GM23338 (cell line): ENCODE measurements at regions not wholly inside any gene's neighbourhood (a gene's known extent, or its start where the extent isn't known, plus 50 kb on each side); places are given as distances from the start of the nearest gene placed in this dataset.

Experiments used
- ATAC-seq: fragments of 200-7000 bp; cut with Tn5 transposase; 3 replicates; pipeline ENCODE4 v1.9.1; 2020
- DNase-seq: peaks from one replicate; pipeline ENCODE4 v3.0.0-alpha.2; 2015; ENCODE audit warnings: low spot score
- H2AFZ ChIP-seq: fragments of 200-600 bp; sonication (generic); 2 replicates; pipeline ENCODE4 v1.8.0; 2016; ENCODE audit warnings: antibody characterized with exemption, mild to moderate bottlenecking, moderate library complexity
- H3F3A ChIP-seq: fragments of 200-600 bp; sonication (generic); replicated peaks from 2 replicates; pipeline ENCODE4 v1.8.0; 2017; ENCODE audit warnings: antibody characterized with exemption, mixed run types, low read depth
- H3K27ac ChIP-seq: fragments of 200-600 bp; sonication (generic); 2 replicates; pipeline ENCODE4 v1.6.1; 2016; ENCODE audit warnings: low read depth
- H3K27me3 ChIP-seq: fragments of 200-600 bp; sonication (generic); 2 replicates; pipeline ENCODE4 v1.8.0; 2016; ENCODE audit warnings: mild to moderate bottlenecking, mixed run types, moderate library complexity; ENCODE audit not compliant: insufficient read depth
- H3K36me3 ChIP-seq: fragments of 200-600 bp; sonication (generic); 2 replicates; pipeline ENCODE4 v1.8.0; 2016; ENCODE audit warnings: mild to moderate bottlenecking; ENCODE audit not compliant: insufficient read depth
- H3K4me1 ChIP-seq: fragments of 200-600 bp; sonication (generic); 2 replicates; pipeline ENCODE4 v1.8.0; 2016; ENCODE audit warnings: mild to moderate bottlenecking, moderate library complexity; ENCODE audit not compliant: insufficient read depth
- H3K4me2 ChIP-seq: fragments of 200-600 bp; sonication (generic); 2 replicates; pipeline ENCODE4 v1.7.1; 2017; ENCODE audit warnings: mixed run types
- H3K4me3 ChIP-seq: fragments of 200-600 bp; sonication (generic); 2 replicates; pipeline ENCODE4 v1.6.1; 2016; ENCODE audit warnings: mixed run types
- H3K79me2 ChIP-seq: fragments of 200-600 bp; sonication (generic); replicated peaks from 2 replicates; pipeline ENCODE4 v1.8.0; 2017; ENCODE audit warnings: mild to moderate bottlenecking; ENCODE audit not compliant: insufficient read depth
- H3K9me2 ChIP-seq: fragments of 200-600 bp; sonication (generic); 2 replicates; pipeline ENCODE4 v1.8.0; 2017; ENCODE audit not compliant: insufficient read depth
- H4K20me1 ChIP-seq: fragments of 200-600 bp; sonication (generic); replicated peaks from 2 replicates; pipeline ENCODE4 v1.8.0; 2017; ENCODE audit warnings: mild to moderate bottlenecking; ENCODE audit not compliant: insufficient read depth
- H3K27ac Mint-ChIP-seq: 2 replicates; pipeline ENCODE4 v1.8.0; 2020; ENCODE audit warnings: inconsistent platforms, mild to moderate bottlenecking, moderate library complexity, mixed read lengths
- H3K27me3 Mint-ChIP-seq: 3 replicates; pipeline ENCODE4 v1.8.0; 2022; ENCODE audit warnings: low read depth, mild to moderate bottlenecking, moderate library complexity, mixed read lengths, inconsistent platforms; ENCODE audit not compliant: insufficient read depth, poor library complexity
- H3K36me3 Mint-ChIP-seq: 3 replicates; pipeline ENCODE4 v1.8.0; 2021; ENCODE audit warnings: low read depth, mild to moderate bottlenecking, inconsistent platforms, moderate library complexity, mixed read lengths
- H3K4me1 Mint-ChIP-seq: 3 replicates; pipeline ENCODE4 v1.8.0; 2020; ENCODE audit warnings: mild to moderate bottlenecking, inconsistent platforms, mixed read lengths
- H3K4me3 Mint-ChIP-seq: 3 replicates; pipeline ENCODE4 v1.8.0; 2021; ENCODE audit warnings: moderate library complexity, mild to moderate bottlenecking, inconsistent platforms, mixed read lengths
- H3K9me3 Mint-ChIP-seq: 3 replicates; pipeline ENCODE4 v1.8.0; 2020; ENCODE audit warnings: moderate library complexity, mild to moderate bottlenecking, inconsistent platforms, mixed read lengths
- CREB1 ChIP-seq: fragments of 250-450 bp; sonication (Bioruptor Pico); IDR thresholded peaks from 2 replicates; pipeline ENCODE4 v1.5.0; 2020; ENCODE audit warnings: low read depth, mild to moderate bottlenecking, moderate library complexity
- EZH2 ChIP-seq: fragments of 200-600 bp; sonication (generic); IDR thresholded peaks from one replicate; pipeline ENCODE4 v1.8.0; 2017; ENCODE audit warnings: antibody characterized with exemption, mild to moderate bottlenecking, low read depth; ENCODE audit not compliant: unreplicated experiment
- JUNB ChIP-seq: IDR thresholded peaks from one replicate; pipeline ENCODE4 v1.6.1; 2016; ENCODE audit warnings: antibody characterized with exemption; ENCODE audit not compliant: unreplicated experiment
- NANOG ChIP-seq: IDR thresholded peaks from 2 replicates; pipeline ENCODE4 v1.6.1; 2016; ENCODE audit warnings: antibody characterized with exemption, borderline replicate concordance
- ZNF114 ChIP-seq: fragments of 250-450 bp; sonication (Bioruptor Pico); IDR thresholded peaks from 2 replicates; pipeline ENCODE4 v1.5.0; 2020; ENCODE audit warnings: mild to moderate bottlenecking, moderate library complexity
- ZNF331 ChIP-seq: fragments of 250-450 bp; sonication (Bioruptor Pico); IDR thresholded peaks from 2 replicates; pipeline ENCODE4 v1.5.0; 2020; ENCODE audit warnings: low read depth, mild to moderate bottlenecking, moderate library complexity
- TF ChIP-seq, protein P1 (sequence below): fragments of 250-450 bp; sonication (Bioruptor Pico); IDR thresholded peaks from 2 replicates; pipeline ENCODE4 v1.5.0; 2020; ENCODE audit warnings: mild to moderate bottlenecking, moderate library complexity
- TF ChIP-seq, protein P2 (sequence below): IDR thresholded peaks from one replicate; pipeline ENCODE4 v1.6.1; 2018; ENCODE audit warnings: antibody characterized with exemption; ENCODE audit not compliant: unreplicated experiment
- TF ChIP-seq, protein P3 (sequence below), 2 experiments: fragments of 200-600 bp in 1 of 2; sonication (generic) in 1 of 2; conservative IDR thresholded peaks; 2 replicates each; pipeline versions ENCODE4 v1.5.1 to v1.6.1; 2016 to 2017; ENCODE audit warnings: antibody characterized with exemption in 2 of 2, low read depth in 2 of 2, mild to moderate bottlenecking in 2 of 2, moderate library complexity in 1 of 2
- TF ChIP-seq, protein P4 (sequence below): IDR thresholded peaks from 2 replicates; pipeline ENCODE4 v1.6.1; 2016; ENCODE audit warnings: antibody characterized with exemption

DNA sequence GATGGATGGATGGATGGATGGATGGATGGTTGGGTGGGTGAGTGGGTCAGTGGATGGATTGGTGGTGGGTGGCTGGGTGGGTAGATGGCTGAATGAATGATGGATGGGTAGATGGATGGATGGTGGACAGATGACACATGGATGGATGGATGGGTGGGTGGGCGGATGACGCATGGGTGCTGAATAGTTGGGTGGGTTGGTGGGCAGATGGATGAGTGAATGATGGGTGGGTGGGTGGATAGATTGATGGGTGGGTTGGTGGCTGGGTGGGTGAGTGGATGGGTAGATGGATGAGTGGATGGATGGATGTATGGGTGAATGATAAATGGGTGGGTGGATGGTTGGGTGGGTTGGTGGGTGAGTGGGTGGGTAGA is 69.9 kb upstream of the NKX1-1 start (continued):
- TF ChIP-seq, protein P1, sequence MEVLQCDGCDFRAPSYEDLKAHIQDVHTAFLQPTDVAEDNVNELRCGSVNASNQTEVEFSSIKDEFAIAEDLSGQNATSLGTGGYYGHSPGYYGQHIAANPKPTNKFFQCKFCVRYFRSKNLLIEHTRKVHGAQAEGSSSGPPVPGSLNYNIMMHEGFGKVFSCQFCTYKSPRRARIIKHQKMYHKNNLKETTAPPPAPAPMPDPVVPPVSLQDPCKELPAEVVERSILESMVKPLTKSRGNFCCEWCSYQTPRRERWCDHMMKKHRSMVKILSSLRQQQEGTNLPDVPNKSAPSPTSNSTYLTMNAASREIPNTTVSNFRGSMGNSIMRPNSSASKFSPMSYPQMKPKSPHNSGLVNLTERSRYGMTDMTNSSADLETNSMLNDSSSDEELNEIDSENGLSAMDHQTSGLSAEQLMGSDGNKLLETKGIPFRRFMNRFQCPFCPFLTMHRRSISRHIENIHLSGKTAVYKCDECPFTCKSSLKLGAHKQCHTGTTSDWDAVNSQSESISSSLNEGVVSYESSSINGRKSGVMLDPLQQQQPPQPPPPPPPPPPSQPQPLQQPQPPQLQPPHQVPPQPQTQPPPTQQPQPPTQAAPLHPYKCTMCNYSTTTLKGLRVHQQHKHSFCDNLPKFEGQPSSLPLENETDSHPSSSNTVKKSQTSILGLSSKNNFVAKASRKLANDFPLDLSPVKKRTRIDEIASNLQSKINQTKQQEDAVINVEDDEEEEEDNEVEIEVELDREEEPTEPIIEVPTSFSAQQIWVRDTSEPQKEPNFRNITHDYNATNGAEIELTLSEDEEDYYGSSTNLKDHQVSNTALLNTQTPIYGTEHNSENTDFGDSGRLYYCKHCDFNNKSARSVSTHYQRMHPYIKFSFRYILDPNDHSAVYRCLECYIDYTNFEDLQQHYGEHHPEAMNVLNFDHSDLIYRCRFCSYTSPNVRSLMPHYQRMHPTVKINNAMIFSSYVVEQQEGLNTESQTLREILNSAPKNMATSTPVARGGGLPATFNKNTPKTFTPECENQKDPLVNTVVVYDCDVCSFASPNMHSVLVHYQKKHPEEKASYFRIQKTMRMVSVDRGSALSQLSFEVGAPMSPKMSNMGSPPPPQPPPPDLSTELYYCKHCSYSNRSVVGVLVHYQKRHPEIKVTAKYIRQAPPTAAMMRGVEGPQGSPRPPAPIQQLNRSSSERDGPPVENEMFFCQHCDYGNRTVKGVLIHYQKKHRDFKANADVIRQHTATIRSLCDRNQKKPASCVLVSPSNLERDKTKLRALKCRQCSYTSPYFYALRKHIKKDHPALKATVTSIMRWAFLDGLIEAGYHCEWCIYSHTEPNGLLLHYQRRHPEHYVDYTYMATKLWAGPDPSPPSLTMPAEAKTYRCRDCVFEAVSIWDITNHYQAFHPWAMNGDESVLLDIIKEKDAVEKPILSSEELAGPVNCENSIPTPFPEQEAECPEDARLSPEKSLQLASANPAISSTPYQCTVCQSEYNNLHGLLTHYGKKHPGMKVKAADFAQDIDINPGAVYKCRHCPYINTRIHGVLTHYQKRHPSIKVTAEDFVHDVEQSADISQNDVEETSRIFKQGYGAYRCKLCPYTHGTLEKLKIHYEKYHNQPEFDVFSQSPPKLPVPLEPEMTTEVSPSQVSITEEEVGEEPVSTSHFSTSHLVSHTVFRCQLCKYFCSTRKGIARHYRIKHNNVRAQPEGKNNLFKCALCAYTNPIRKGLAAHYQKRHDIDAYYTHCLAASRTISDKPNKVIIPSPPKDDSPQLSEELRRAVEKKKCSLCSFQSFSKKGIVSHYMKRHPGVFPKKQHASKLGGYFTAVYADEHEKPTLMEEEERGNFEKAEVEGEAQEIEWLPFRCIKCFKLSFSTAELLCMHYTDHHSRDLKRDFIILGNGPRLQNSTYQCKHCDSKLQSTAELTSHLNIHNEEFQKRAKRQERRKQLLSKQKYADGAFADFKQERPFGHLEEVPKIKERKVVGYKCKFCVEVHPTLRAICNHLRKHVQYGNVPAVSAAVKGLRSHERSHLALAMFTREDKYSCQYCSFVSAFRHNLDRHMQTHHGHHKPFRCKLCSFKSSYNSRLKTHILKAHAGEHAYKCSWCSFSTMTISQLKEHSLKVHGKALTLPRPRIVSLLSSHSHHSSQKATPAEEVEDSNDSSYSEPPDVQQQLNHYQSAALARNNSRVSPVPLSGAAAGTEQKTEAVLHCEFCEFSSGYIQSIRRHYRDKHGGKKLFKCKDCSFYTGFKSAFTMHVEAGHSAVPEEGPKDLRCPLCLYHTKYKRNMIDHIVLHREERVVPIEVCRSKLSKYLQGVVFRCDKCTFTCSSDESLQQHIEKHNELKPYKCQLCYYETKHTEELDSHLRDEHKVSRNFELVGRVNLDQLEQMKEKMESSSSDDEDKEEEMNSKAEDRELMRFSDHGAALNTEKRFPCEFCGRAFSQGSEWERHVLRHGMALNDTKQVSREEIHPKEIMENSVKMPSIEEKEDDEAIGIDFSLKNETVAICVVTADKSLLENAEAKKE (CRISPR knock-in tag) = no peak
- TF ChIP-seq ZNF331 (CRISPR knock-in tag) = no peak
- no peak for TF ChIP-seq NANOG

DNA sequence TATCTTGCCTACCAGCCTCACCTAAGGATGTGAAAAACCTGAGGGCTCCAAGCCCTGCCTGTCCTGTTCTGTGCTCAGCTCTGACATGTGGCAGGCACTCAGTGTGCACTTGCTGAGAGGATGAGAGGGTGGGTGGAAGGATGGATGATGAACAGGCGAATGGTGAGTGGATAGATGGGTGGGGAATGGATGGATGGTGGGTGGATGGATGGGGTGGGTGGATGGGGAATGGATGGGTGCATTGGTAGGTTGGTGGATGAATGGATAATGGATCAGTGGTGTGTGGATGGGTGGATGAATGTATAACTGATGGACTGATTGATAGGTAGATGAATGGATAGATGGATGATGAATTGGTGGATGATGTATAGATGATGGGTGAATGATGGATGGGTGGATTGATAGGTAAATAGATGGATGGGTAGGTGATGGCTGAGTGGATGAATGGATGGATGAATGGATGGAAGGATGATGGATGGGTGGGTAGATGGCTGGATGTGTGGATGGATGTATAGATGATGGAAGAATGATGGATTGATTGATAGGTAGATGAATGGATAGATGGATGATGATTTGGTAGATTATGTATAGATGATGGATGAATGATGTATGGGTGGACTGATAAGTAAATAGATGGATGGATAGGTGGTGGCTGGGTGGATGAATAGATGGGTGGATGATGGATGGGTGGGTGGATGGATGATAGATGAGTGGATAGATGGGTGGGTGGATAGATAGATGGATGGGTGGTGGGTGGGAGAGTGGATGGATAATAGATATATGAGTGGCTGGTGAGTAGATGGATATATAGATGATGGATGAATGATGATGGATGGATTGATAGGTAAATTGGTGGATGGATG is 69.3 kb upstream of the NKX1-1 start:
- no peaks in the 10 kb centered on the region for H3F3A ChIP-seq
- H3K27ac ChIP-seq = no peak overlapping the region
- H3K9me3 Mint-ChIP-seq = peaks cover 10% of the 10 kb centered on the region; the same call in 2 of the 3 replicates
- DNase-seq (no peak), ATAC-seq (no peak)
- peaks cover 16% of the 10 kb centered on the region for H3K27me3 Mint-ChIP-seq
- no peaks in the 10 kb centered on the region for H3K36me3 Mint-ChIP-seq
- no peaks in the 10 kb centered on the region for H3K4me1 Mint-ChIP-seq
- no peaks in the 10 kb centered on the region for H3K4me1 ChIP-seq
- no peak overlapping the region for H3K27ac Mint-ChIP-seq
- no peak overlapping the region for H3K4me2 ChIP-seq
- H3K4me3 ChIP-seq = no peak overlapping the region
- no peaks in the 10 kb centered on the region for H4K20me1 ChIP-seq
- peaks cover 5% of the 10 kb centered on the region; the same call in 1 of the 2 replicates for H3K9me2 ChIP-seq
- H3K79me2 ChIP-seq = no peaks in the 10 kb centered on the region
- no peak overlapping the region for H3K4me3 Mint-ChIP-seq
- no peak overlapping the region for H2AFZ ChIP-seq
- peaks cover 5% of the 10 kb centered on the region for H3K27me3 ChIP-seq
- no peaks in the 10 kb centered on the region for H3K36me3 ChIP-seq
- TF ChIP-seq, protein P2, sequence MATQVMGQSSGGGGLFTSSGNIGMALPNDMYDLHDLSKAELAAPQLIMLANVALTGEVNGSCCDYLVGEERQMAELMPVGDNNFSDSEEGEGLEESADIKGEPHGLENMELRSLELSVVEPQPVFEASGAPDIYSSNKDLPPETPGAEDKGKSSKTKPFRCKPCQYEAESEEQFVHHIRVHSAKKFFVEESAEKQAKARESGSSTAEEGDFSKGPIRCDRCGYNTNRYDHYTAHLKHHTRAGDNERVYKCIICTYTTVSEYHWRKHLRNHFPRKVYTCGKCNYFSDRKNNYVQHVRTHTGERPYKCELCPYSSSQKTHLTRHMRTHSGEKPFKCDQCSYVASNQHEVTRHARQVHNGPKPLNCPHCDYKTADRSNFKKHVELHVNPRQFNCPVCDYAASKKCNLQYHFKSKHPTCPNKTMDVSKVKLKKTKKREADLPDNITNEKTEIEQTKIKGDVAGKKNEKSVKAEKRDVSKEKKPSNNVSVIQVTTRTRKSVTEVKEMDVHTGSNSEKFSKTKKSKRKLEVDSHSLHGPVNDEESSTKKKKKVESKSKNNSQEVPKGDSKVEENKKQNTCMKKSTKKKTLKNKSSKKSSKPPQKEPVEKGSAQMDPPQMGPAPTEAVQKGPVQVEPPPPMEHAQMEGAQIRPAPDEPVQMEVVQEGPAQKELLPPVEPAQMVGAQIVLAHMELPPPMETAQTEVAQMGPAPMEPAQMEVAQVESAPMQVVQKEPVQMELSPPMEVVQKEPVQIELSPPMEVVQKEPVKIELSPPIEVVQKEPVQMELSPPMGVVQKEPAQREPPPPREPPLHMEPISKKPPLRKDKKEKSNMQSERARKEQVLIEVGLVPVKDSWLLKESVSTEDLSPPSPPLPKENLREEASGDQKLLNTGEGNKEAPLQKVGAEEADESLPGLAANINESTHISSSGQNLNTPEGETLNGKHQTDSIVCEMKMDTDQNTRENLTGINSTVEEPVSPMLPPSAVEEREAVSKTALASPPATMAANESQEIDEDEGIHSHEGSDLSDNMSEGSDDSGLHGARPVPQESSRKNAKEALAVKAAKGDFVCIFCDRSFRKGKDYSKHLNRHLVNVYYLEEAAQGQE = no peak
- TF ChIP-seq, protein P3, sequence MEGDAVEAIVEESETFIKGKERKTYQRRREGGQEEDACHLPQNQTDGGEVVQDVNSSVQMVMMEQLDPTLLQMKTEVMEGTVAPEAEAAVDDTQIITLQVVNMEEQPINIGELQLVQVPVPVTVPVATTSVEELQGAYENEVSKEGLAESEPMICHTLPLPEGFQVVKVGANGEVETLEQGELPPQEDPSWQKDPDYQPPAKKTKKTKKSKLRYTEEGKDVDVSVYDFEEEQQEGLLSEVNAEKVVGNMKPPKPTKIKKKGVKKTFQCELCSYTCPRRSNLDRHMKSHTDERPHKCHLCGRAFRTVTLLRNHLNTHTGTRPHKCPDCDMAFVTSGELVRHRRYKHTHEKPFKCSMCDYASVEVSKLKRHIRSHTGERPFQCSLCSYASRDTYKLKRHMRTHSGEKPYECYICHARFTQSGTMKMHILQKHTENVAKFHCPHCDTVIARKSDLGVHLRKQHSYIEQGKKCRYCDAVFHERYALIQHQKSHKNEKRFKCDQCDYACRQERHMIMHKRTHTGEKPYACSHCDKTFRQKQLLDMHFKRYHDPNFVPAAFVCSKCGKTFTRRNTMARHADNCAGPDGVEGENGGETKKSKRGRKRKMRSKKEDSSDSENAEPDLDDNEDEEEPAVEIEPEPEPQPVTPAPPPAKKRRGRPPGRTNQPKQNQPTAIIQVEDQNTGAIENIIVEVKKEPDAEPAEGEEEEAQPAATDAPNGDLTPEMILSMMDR (conservative IDR thresholded peaks at IDR 0.05; ENCODE audit: low read depth in 2 of 2) = no peak
- TF ChIP-seq JUNB (no peak), EZH2 (no peak), ZNF114 (no peak), NANOG (no peak), CREB1 (no peak)
- TF ChIP-seq, protein P4, sequence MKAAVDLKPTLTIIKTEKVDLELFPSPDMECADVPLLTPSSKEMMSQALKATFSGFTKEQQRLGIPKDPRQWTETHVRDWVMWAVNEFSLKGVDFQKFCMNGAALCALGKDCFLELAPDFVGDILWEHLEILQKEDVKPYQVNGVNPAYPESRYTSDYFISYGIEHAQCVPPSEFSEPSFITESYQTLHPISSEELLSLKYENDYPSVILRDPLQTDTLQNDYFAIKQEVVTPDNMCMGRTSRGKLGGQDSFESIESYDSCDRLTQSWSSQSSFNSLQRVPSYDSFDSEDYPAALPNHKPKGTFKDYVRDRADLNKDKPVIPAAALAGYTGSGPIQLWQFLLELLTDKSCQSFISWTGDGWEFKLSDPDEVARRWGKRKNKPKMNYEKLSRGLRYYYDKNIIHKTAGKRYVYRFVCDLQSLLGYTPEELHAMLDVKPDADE = no peak
